HepG2 (cell line): ENCODE measurements at regions not wholly inside any gene's neighbourhood (a gene's known extent, or its start where the extent isn't known, plus 50 kb on each side); places are given as distances from the start of the nearest gene placed in this dataset.

Experiments
- ATAC-seq: fragments of 200-7000 bp; cut with Tn5 transposase; 3 replicates; pipeline ENCODE4 v1.9.1; 2020; ENCODE audit warnings: mild to moderate bottlenecking, moderate library complexity
- BruUV-seq: library from RNA; stranded (reverse); fragments of 400-500 nt; replicated peaks from 2 replicates; lab custom pipeline; 2021; lab: Mats Ljungman, UMichigan
- CTCF ChIA-PET: fragments of 300-600 bp; formaldehyde crosslinking; extraction: SDS; loops from one replicate; lab custom pipeline; 2021; ENCODE audit warnings: low total read pairs, inconsistent platforms, low intra/inter-chr PET ratio; lab: Yijun Ruan, JAX
- POLR2A ChIA-PET: fragments of 350-600 bp; sonication (Branson Sonifier 250); formaldehyde crosslinking; loops from one replicate; lab custom pipeline; 2020; ENCODE audit warnings: antibody characterized with exemption, inconsistent platforms; lab: Yijun Ruan, JAX
- DNase-seq: peaks from one replicate; pipeline ENCODE4 v3.0.0-alpha.2; 2015; ENCODE audit warnings: low spot score
- FAIRE-seq: peaks from 3 replicates; lab custom pipeline; 2011; peaks lifted over from hg19 to GRCh38; lab: Jason Lieb, UNC
- H2AFZ ChIP-seq: one replicate; pipeline ENCODE4 v1.6.1; 2011; ENCODE audit warnings: low read length, inconsistent platforms
- H3K27ac ChIP-seq: fragments of 300-600 bp; 3 replicates; pipeline ENCODE4 v1.8.0; 2011; ENCODE audit warnings: mixed run types, mild to moderate bottlenecking, mixed read lengths, low read length, inconsistent platforms; ENCODE audit not compliant: insufficient read depth; ENCODE audit errors: extremely low read length
- H3K27me3 ChIP-seq, 2 experiments: fragments of 200-600 bp in 1 of 2; 2 replicates in 1 of 2; 3 replicates in 1 of 2; pipeline versions ENCODE4 v1.6.0 to v1.8.0; 2011; ENCODE audit warnings: low read length in 2 of 2, mild to moderate bottlenecking in 2 of 2, moderate library complexity in 2 of 2, inconsistent platforms in 1 of 2; ENCODE audit not compliant: insufficient read depth in 2 of 2, control insufficient read depth in 1 of 2
- H3K36me3 ChIP-seq, 2 experiments: fragments of 200-600 bp in 1 of 2; replicated peaks in 1 of 2; 2 replicates in 1 of 2; 3 replicates in 1 of 2; pipeline versions ENCODE4 v1.5.1 to v1.8.0; 2011; ENCODE audit warnings: low read length in 2 of 2, inconsistent platforms in 1 of 2; ENCODE audit not compliant: insufficient read depth in 2 of 2, control insufficient read depth in 1 of 2
- H3K4me1 ChIP-seq: 2 replicates; pipeline ENCODE4 v1.5.1; 2012; ENCODE audit warnings: low read length, inconsistent platforms; ENCODE audit not compliant: insufficient read depth
- H3K4me2 ChIP-seq: 2 replicates; pipeline ENCODE4 v1.6.0; 2011; ENCODE audit warnings: low read depth, low read length, inconsistent platforms
- H3K4me3 ChIP-seq, 3 experiments: fragments of 200-600 bp in 1 of 3; sonication (generic), shearing (Covaris generic) in 1 of 3; replicated peaks in 1 of 3; 2 replicates each; pipeline ENCODE4 v1.5.1; 2011 to 2016; ENCODE audit warnings: low read length in 3 of 3, inconsistent platforms in 2 of 3, low read depth in 2 of 3, mild to moderate bottlenecking in 2 of 3, control low read depth in 1 of 3, mixed read lengths in 1 of 3; ENCODE audit not compliant: insufficient read depth in 1 of 3
- H3K79me2 ChIP-seq: one replicate; pipeline ENCODE4 v1.6.1; 2011; ENCODE audit warnings: low read length, inconsistent platforms; ENCODE audit not compliant: insufficient read depth
- H3K9ac ChIP-seq: 2 replicates; pipeline ENCODE4 v1.6.0; 2011; ENCODE audit warnings: mild to moderate bottlenecking, low read depth, low read length, inconsistent platforms; ENCODE audit not compliant: insufficient read depth
- H3K9me3 ChIP-seq: 2 replicates; pipeline ENCODE4 v1.5.1; 2012; ENCODE audit warnings: mild to moderate bottlenecking, low read length
- H4K20me1 ChIP-seq: 2 replicates; pipeline ENCODE4 v1.6.0; 2011; ENCODE audit warnings: inconsistent platforms, mild to moderate bottlenecking, low read length, moderate library complexity; ENCODE audit not compliant: insufficient read depth
- CAMTA2 ChIP-seq: sonication (generic); formaldehyde crosslinking; IDR thresholded peaks from 2 replicates; pipeline ENCODE4 v1.4.0; 2020; ENCODE audit warnings: mild to moderate bottlenecking, missing genetic modification reagents, borderline replicate concordance
- KLF15 ChIP-seq: sonication (generic); formaldehyde crosslinking; IDR thresholded peaks from 2 replicates; pipeline ENCODE4 v1.8.1; 2023; ENCODE audit warnings: borderline replicate concordance, mild to moderate bottlenecking, inconsistent platforms, missing genetic modification reagents, mixed read lengths
- MAFF ChIP-seq: IDR thresholded peaks from 2 replicates; pipeline ENCODE4 v1.6.1; 2011; ENCODE audit warnings: low read depth, low read length, improper control_type of control experiment
- SMAD9 ChIP-seq: sonication (generic); formaldehyde crosslinking; IDR thresholded peaks from 2 replicates; pipeline ENCODE4 v1.5.1; 2020; ENCODE audit warnings: mild to moderate bottlenecking, missing genetic modification reagents
- SNAI1 ChIP-seq: sonication (generic); formaldehyde crosslinking; IDR thresholded peaks from 2 replicates; pipeline ENCODE4 v1.5.0; 2020; ENCODE audit warnings: mild to moderate bottlenecking, missing genetic modification reagents, borderline replicate concordance
- THAP11 ChIP-seq: IDR thresholded peaks from 2 replicates; pipeline ENCODE4 v1.6.1; 2016; ENCODE audit warnings: missing biosample characterization, missing genetic modification reagents
- ZHX2 ChIP-seq, 2 experiments: sonication (generic) in 1 of 2; formaldehyde crosslinking in 1 of 2; IDR thresholded peaks; 2 replicates each; pipeline versions ENCODE4 v1.6.1 to v1.9.0; 2014 to 2022; ENCODE audit warnings: antibody characterized with exemption in 1 of 2, borderline replicate concordance in 1 of 2, inconsistent platforms in 1 of 2, low read depth in 1 of 2, missing genetic modification reagents in 1 of 2
- WGBS: methylation state at CpG from one replicate; pipeline ENCODE4 v1.1.6; 2017; ENCODE audit warnings: low lambda C conversion rate; 5-methylcytosine and 5-hydroxymethylcytosine counted together
- in situ Hi-C: cut with HindIII; loops from 2 replicates; pipeline ENCODE4 v1.10.0; 2017; ENCODE audit warnings: low pct_unique_long_range_greater_than_20kb; ENCODE audit not compliant: extremely low pct_ligation_motif_present
- intact Hi-C: fragments of 100-400 bp; cut with micrococcal nuclease; formaldehyde crosslinking; loops from one replicate; pipeline ENCODE4 v1.10.0; 2022; ENCODE audit not compliant: unreplicated experiment

- whole genome bisulfite sequencing, result 14% methylated on average over 7 of the region's 9 CpGs
- peaks cover 0 to 5% of the 10 kb centered on the region in 2 experiments; a peak in 1 of 5 replicates for H3K27me3 ChIP-seq
- ChIA-PET POLR2A (no interaction called here), CTCF (no interaction called here)
- intact Hi-C loops, result no loop called here
- FAIRE-seq (no peak), ATAC-seq (no peak), DNase-seq (no peak)
- in situ Hi-C loops, result no loop called here
- H3K4me3 ChIP-seq, result no peak overlapping the region
- TF ChIP-seq THAP11 (CRISPR knock-in tag), result no peak
- TF ChIP-seq SNAI1 (CRISPR knock-in tag), result no peak
- no peak for TF ChIP-seq MAFF
- TF ChIP-seq SMAD9, result no peak
- no peak for TF ChIP-seq ZHX2 (IDR thresholded peaks at IDR 0.05; ENCODE audit: low read depth)
- no peak for TF ChIP-seq ZHX2 (CRISPR knock-in tag; IDR thresholded peaks at IDR 0.05; ENCODE audit: borderline replicate concordance)
- no peak for TF ChIP-seq CAMTA2 (CRISPR knock-in tag)
- no peak for TF ChIP-seq KLF15 (CRISPR knock-in tag)
- no peaks in the 10 kb centered on the region for H3K36me3 ChIP-seq
- no peak overlapping the region for H3K27ac ChIP-seq
- no peaks in the 10 kb centered on the region for H3K4me1 ChIP-seq
- no peak overlapping the region for H3K9ac ChIP-seq
- BruUV-seq, result no TSS peak
- no peaks in the 10 kb centered on the region for H4K20me1 ChIP-seq
- H2AFZ ChIP-seq, result no peak overlapping the region
- no peak overlapping the region for H3K4me2 ChIP-seq
- no peaks in the 10 kb centered on the region for H3K9me3 ChIP-seq
- no peaks in the 10 kb centered on the region for H3K79me2 ChIP-seq
These were observed 272.6 kb upstream of the IRX2 start for GRCh38 chr5:3024126-3024525.
